SU-DHL-6 (cell line): ENCODE measurements at regions not wholly inside any gene's neighbourhood (a gene's known extent, or its start where the extent isn't known, plus 50 kb on each side); places are given as distances from the start of the nearest gene placed in this dataset.

Experiments used
- H2AFZ ChIP-seq: fragments of 200-600 bp; sonication (generic); 2 replicates; pipeline ENCODE4 v1.6.1; 2014; ENCODE audit warnings: low read depth, mild to moderate bottlenecking, moderate library complexity, mixed read lengths, antibody characterized with exemption, low read length; ENCODE audit not compliant: severe bottlenecking
- H3F3A ChIP-seq: fragments of 200-600 bp; shearing (Covaris generic); 2 replicates; pipeline ENCODE4 v1.6.0; 2016; ENCODE audit warnings: antibody characterized with exemption, mild to moderate bottlenecking; ENCODE audit not compliant: insufficient read depth
- H3K27ac ChIP-seq: fragments of 200-600 bp; sonication (generic); 2 replicates; pipeline ENCODE4 v1.5.1; 2016; ENCODE audit warnings: low read depth, mild to moderate bottlenecking, low read length, moderate library complexity, mixed read lengths
- H3K27me3 ChIP-seq: fragments of 200-600 bp; sonication (generic), shearing (Covaris generic); 2 replicates; pipeline ENCODE4 v1.6.0; 2014; ENCODE audit warnings: mild to moderate bottlenecking, low read length
- H3K36me3 ChIP-seq: fragments of 200-600 bp; sonication (generic); 2 replicates; pipeline ENCODE4 v1.6.1; 2014; ENCODE audit warnings: mild to moderate bottlenecking, low read length, mixed read lengths
- H3K4me2 ChIP-seq: fragments of 300-600, 200-600 bp; shearing (Covaris generic), sonication (generic); 2 replicates; pipeline ENCODE4 v1.6.0; 2014; ENCODE audit warnings: low read length, low read depth, mild to moderate bottlenecking; ENCODE audit not compliant: poor library complexity, severe bottlenecking
- H3K4me3 ChIP-seq: fragments of 200-600 bp; sonication (generic); 2 replicates; pipeline ENCODE4 v1.5.1; 2014; ENCODE audit warnings: antibody characterized with exemption, low read length, mild to moderate bottlenecking, mixed read lengths; ENCODE audit not compliant: insufficient read depth, poor library complexity, severe bottlenecking
- H3K79me2 ChIP-seq: fragments of 200-600 bp; sonication (generic); 2 replicates; pipeline ENCODE4 v1.6.1; 2014; ENCODE audit warnings: mild to moderate bottlenecking, low read length, moderate library complexity; ENCODE audit not compliant: insufficient read depth
- H3K9ac ChIP-seq: fragments of 200-600 bp; sonication (generic); 2 replicates; pipeline ENCODE4 v1.7.0; 2014; ENCODE audit warnings: mild to moderate bottlenecking, low read length
- H3K9me2 ChIP-seq: fragments of 200-600 bp; sonication (generic); replicated peaks from 2 replicates; pipeline ENCODE4 v1.6.1; 2014; ENCODE audit warnings: low read length; ENCODE audit not compliant: insufficient read depth
- H3K9me3 ChIP-seq: fragments of 200-600 bp; sonication (generic); 2 replicates; pipeline ENCODE4 v1.6.1; 2014; ENCODE audit warnings: low read length, mixed read lengths; ENCODE audit not compliant: insufficient read depth
- H4K20me1 ChIP-seq: fragments of 200-600 bp; sonication (generic); 2 replicates; pipeline ENCODE4 v1.6.1; 2014; ENCODE audit warnings: low read depth, mild to moderate bottlenecking, antibody characterized with exemption, low read length, moderate library complexity, mixed read lengths
- CTCF ChIP-seq: fragments of 200-600 bp; sonication (generic); IDR thresholded peaks from one replicate; pipeline ENCODE4 v1.5.1; 2017; ENCODE audit warnings: antibody characterized with exemption, mild to moderate bottlenecking, low read length, moderate library complexity; ENCODE audit not compliant: insufficient read depth, poor library complexity, severe bottlenecking
- EZH2phosphoT487 ChIP-seq: fragments of 200-600 bp; sonication (generic), shearing (Covaris generic); conservative IDR thresholded peaks from 2 replicates; pipeline ENCODE4 v1.6.1; 2018; ENCODE audit warnings: mild to moderate bottlenecking, antibody characterized with exemption, low read length, moderate library complexity, mixed read lengths

GRCh38 chr2:181394741-181395437 is 62.3 kb upstream of the ITGA4 start:
- Histone ChIP-seq H3K4me2 (no peak overlapping the region), H3K9me2 (no peaks in the 10 kb centered on the region), H4K20me1 (no peaks in the 10 kb centered on the region), H2AFZ (peak overlapping the region; percentile 6), H3K27me3 (no peaks in the 10 kb centered on the region), H3K9ac (no peak overlapping the region), H3K4me3 (no peak overlapping the region), H3K79me2 (no peaks in the 10 kb centered on the region), H3K9me3 (no peaks in the 10 kb centered on the region), H3F3A (no peaks in the 10 kb centered on the region), H3K27ac (no peak overlapping the region), H3K36me3 (0 out of 2 replicates have a peak, but pooled peaks cover under 1% of the 10 kb centered on the region)
- TF ChIP-seq CTCF (no peak), EZH2phosphoT487 (no peak)

GRCh38 chr2:181395851-181396250 is 61.3 kb upstream of the ITGA4 start:
- Histone ChIP-seq H3K27me3 (no peaks in the 10 kb centered on the region), H3K4me3 (no peak overlapping the region), H3K4me2 (no peak overlapping the region), H3K9ac (no peak overlapping the region), H3K79me2 (no peaks in the 10 kb centered on the region), H3K9me3 (no peaks in the 10 kb centered on the region), H3K36me3 (no peaks in the 10 kb centered on the region), H2AFZ (no peak overlapping the region), H3F3A (no peaks in the 10 kb centered on the region), H3K9me2 (no peaks in the 10 kb centered on the region), H3K27ac (no peak overlapping the region), H4K20me1 (no peaks in the 10 kb centered on the region)
- no peak for TF ChIP-seq CTCF
- TF ChIP-seq EZH2phosphoT487, result no peak

- Histone ChIP-seq H3K4me3 (no peak overlapping the region), H3K27me3 (no peaks in the 10 kb centered on the region), H3K27ac (no peak overlapping the region), H3F3A (no peaks in the 10 kb centered on the region), H2AFZ (no peak overlapping the region), H3K36me3 (no peaks in the 10 kb centered on the region), H4K20me1 (no peaks in the 10 kb centered on the region), H3K79me2 (no peaks in the 10 kb centered on the region), H3K9me3 (no peaks in the 10 kb centered on the region), H3K9me2 (no peaks in the 10 kb centered on the region), H3K9ac (no peak overlapping the region), H3K4me2 (no peak overlapping the region)
- no peak for TF ChIP-seq EZH2phosphoT487
- TF ChIP-seq CTCF, result no peak
Measured at GRCh38 chr2:181396256-181397123, 60.7 kb upstream of the ITGA4 start.
